Lower lobe of right lung (tissue), 2 donors: ENCODE measurements at regions not wholly inside any gene's neighbourhood (a gene's known extent, or its start where the extent isn't known, plus 50 kb on each side); places are given as distances from the start of the nearest gene placed in this dataset.
"Not testable (repeated sequence)": the region's sequence is repeated elsewhere in the genome, so short reads cannot be mapped to it uniquely, and the experiment has no call there.

Source experiments
- ATAC-seq, 2 donors: fragments of 200-7000 bp; cut with Tn5 transposase; one replicate each; pipeline ENCODE4 v1.9.1; 2020 to 2022; ENCODE audit warnings: mild to moderate bottlenecking in 2 of 2, moderate library complexity in 2 of 2
- DNase-seq: peaks from one replicate; pipeline ENCODE4 v3.0.0-alpha.2; 2020
- H3K27ac ChIP-seq: fragments of 200-600 bp; one replicate; pipeline ENCODE4 v1.8.0; 2022
- H3K27me3 ChIP-seq: fragments of 200-600 bp; one replicate; pipeline ENCODE4 v1.8.0; 2022; ENCODE audit warnings: low read depth
- H3K36me3 ChIP-seq: fragments of 200-600 bp; one replicate; pipeline ENCODE4 v1.8.0; 2022; ENCODE audit warnings: mild to moderate bottlenecking
- H3K4me1 ChIP-seq: fragments of 200-600 bp; one replicate; pipeline ENCODE4 v1.8.0; 2022
- H3K4me3 ChIP-seq: fragments of 200-600 bp; one replicate; pipeline ENCODE4 v1.8.0; 2022; ENCODE audit warnings: mild to moderate bottlenecking
- H3K9me3 ChIP-seq: fragments of 200-600 bp; one replicate; pipeline ENCODE4 v1.8.0; 2022
- intact Hi-C: fragments of 100-400 bp; cut with DNase I; formaldehyde crosslinking; loops from one replicate; pipeline ENCODE4 v1.11.0; 2022
- TF ChIP-seq, protein P1 (sequence below): fragments of 200-600 bp; IDR thresholded peaks from one replicate; pipeline ENCODE4 v1.8.0; 2022; ENCODE audit warnings: antibody characterized with exemption, mild to moderate bottlenecking
- donor health status: DM: no; HTN: yes; CAD: no; lungs with severe emphysema.

DNA sequence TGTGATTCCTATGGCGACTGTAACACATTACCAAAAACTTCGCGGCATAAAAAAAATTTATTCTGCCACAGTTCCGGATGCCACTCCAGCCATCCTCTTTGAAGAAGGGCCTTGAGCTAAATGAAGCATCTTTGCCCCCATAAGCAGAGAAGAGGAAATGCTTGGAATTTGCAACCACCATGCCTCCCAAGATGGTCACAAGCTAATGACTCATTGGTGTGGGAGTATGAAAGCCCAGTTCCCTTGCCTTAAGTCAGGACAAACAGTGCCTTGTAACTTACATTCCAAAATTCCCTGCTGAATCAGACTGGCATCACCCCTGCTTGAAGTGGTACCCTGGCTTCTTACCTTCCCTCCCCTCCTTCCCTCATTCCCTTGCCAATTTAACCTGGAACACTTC is 1077.4 kb downstream of the EPHA3 start:
- H3K27me3 ChIP-seq: no peaks in the 10 kb centered on the region
- intact Hi-C loops: no loop called here
- no peak overlapping the region for H3K4me3 ChIP-seq
- no peak overlapping the region for H3K27ac ChIP-seq
- no peaks in the 10 kb centered on the region for H3K9me3 ChIP-seq
- no peaks in the 10 kb centered on the region for H3K36me3 ChIP-seq
- H3K4me1 ChIP-seq: no peaks in the 10 kb centered on the region
- no peak for DNase-seq
- ATAC-seq: no peak
- TF ChIP-seq, protein P1, sequence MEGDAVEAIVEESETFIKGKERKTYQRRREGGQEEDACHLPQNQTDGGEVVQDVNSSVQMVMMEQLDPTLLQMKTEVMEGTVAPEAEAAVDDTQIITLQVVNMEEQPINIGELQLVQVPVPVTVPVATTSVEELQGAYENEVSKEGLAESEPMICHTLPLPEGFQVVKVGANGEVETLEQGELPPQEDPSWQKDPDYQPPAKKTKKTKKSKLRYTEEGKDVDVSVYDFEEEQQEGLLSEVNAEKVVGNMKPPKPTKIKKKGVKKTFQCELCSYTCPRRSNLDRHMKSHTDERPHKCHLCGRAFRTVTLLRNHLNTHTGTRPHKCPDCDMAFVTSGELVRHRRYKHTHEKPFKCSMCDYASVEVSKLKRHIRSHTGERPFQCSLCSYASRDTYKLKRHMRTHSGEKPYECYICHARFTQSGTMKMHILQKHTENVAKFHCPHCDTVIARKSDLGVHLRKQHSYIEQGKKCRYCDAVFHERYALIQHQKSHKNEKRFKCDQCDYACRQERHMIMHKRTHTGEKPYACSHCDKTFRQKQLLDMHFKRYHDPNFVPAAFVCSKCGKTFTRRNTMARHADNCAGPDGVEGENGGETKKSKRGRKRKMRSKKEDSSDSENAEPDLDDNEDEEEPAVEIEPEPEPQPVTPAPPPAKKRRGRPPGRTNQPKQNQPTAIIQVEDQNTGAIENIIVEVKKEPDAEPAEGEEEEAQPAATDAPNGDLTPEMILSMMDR: no peak

DNA sequence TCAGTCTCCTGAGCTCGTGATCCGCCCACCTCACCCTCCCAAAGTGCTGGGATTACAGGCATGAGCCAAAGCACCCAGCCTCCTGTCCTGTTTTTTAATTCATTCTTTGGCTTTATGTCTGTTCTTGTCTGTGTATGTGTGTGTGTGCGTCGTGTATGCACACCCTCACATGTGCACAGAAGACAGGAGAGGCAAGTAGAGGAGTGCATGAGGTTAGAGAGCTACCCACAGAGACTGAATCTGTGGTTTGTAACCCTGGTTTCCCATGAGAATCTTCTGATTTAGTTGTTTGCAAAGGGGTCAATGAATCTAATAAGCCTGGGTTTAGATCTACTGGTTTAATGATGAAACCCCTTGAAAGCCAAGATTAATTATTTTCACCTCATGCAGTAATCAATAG is 1090.0 kb downstream of the EPHA3 start:
- intact Hi-C loops, H3K4me1 ChIP-seq, H3K27me3 ChIP-seq, ATAC-seq, DNase-seq, H3K9me3 ChIP-seq, H3K36me3 ChIP-seq, H3K27ac ChIP-seq, H3K4me3 ChIP-seq: not testable (repeated sequence)

DNA sequence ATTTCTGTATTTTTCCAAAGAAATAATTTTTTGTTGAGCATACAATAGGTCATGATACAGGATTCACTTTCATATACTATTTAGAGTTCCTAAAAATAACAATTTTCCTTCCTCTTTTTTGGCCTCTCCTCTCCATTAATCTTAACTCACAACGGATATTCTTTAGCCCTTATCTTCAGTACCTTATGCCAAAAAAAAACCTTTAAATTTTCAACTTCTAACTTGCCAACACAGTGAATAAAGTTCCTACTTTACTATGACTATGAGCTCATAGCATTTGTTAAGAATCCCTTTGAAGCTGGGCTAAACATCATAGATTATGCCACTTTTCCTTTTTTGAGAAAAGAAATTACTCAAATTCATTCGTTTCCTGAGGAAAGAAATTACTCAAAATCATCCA is 1095.5 kb downstream of the EPHA3 start:
- H3K4me3 ChIP-seq, H3K36me3 ChIP-seq, H3K9me3 ChIP-seq, H3K4me1 ChIP-seq, ATAC-seq, intact Hi-C loops, DNase-seq, H3K27ac ChIP-seq, H3K27me3 ChIP-seq: not testable (repeated sequence)

DNA sequence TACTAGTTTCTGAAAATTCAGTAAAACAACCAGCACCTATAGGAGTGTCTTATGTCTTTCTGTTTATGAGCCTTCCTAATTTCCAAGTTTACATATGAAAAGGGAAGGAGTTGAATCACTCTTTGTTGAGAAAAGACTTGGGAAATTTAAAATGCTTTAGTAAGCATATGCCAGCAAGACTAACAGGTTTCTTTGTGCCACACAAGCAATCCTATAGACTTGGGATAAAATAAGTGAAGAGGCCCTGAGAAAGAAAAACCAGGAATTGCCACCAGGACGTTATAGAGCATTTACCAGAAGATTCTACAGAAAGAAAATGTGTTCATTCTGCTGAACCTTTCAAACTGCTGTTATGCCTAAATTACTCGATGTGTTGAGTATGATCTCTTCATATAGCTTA is 1099.1 kb downstream of the EPHA3 start:
- H3K9me3 ChIP-seq, intact Hi-C loops, H3K4me3 ChIP-seq, H3K27ac ChIP-seq, H3K4me1 ChIP-seq, H3K27me3 ChIP-seq, DNase-seq, H3K36me3 ChIP-seq, ATAC-seq: not testable (repeated sequence)

DNA sequence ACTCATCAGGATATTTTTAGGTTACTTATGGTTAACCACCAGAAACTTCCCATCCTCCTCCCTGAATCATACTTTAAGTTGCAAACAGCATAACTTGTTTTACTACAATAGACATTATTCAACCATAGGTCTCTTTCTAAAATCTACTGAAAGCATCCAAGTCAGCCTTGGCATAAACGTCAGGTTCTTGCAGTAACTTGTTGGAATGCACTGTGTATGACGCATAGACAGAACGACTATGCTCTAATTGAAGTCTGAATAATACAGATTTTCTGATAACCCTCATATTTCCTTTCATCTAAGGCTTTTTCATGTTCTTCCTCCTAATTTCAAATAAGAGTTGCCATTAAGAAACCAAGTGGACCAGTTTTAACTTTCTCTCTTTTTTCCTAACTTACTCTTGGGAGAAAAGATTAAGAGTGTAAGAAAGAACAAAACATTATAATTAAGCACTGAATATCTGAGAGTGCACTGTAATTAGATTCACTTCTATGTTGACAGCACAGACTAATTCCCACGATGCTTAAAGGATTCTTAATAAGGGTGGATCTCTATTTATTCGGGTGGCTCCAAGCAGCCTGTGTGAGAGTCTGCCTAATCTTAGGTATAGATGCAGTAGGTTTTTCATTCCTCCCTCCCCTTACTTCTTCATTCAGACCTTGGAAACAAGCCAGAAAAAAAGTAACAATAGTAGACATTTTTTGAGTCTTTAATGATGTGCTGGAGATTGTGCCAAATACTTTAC is 1100.1 kb downstream of the EPHA3 start:
- DNase-seq, H3K27ac ChIP-seq, intact Hi-C loops, H3K36me3 ChIP-seq, ATAC-seq, H3K9me3 ChIP-seq, H3K27me3 ChIP-seq, H3K4me3 ChIP-seq, H3K4me1 ChIP-seq: not testable (repeated sequence)

DNA sequence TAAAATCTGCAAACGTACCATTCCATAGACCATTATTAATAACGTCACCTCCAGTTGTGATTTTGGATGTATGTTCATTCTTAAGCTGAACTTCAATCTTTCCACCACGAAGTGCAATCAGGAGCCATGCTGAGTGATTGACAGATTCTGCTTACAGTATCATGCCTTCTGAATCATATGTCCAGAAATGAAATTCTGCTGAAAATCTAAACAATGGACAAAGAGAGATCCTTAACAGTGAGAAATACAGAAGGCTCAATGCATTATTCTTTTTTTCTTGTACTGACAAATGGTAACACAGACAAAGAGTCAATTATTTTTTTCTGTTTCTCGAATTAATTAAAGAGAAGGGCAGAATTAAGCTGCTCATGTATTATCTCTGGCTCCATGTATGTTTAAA is 1114.5 kb downstream of the EPHA3 start:
- Histone ChIP-seq H3K9me3 (peaks cover 8% of the 10 kb centered on the region), H3K27ac (no peak overlapping the region), H3K36me3 (no peaks in the 10 kb centered on the region), H3K4me3 (no peak overlapping the region), H3K27me3 (no peaks in the 10 kb centered on the region), H3K4me1 (no peaks in the 10 kb centered on the region)
- DNase-seq (no peak), ATAC-seq (no peak)
- TF ChIP-seq, protein P1: no peak
- intact Hi-C loops: no loop called here

DNA sequence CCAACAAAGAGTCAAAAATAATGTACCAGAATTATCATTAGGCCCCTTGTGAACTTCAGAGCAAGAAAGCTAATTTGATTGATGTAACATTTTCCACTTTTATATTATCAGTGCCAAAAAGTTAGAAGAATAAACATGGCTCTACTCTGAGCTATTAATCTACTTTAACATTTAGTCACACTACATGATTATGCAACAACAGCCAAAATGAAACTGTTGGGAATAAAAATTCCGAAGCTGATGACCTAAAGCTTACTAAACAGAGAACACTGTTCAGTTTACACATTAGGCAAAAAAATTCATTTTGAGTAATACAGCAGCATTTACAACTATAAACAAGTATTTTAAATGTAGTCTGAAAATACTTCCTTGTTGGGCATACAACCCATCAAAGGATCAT is 1134.1 kb downstream of the EPHA3 start:
- H3K4me1 ChIP-seq: no peaks in the 10 kb centered on the region
- DNase-seq (no peak), ATAC-seq (no peak)
- H3K36me3 ChIP-seq: no peaks in the 10 kb centered on the region
- no peak overlapping the region for H3K4me3 ChIP-seq
- intact Hi-C loops: no loop called here
- TF ChIP-seq, protein P1: no peak
- peaks cover 17% of the 10 kb centered on the region for H3K9me3 ChIP-seq
- H3K27me3 ChIP-seq: no peaks in the 10 kb centered on the region
- H3K27ac ChIP-seq: no peak overlapping the region
